ENCODE measurements at regions not wholly inside any gene's neighbourhood (a gene's known extent, or its start where the extent isn't known, plus 50 kb on each side); places are given as distances from the start of the nearest gene placed in this dataset.
A peak's percentile ranks its signal among the peaks of the same experiment; 100 is the strongest.

GRCh38 chr15:87631093-87631492 is 625.4 kb downstream of the NTRK3 start:
- no peak for DNase-seq (ENCODE audit: low read depth)

DNA sequence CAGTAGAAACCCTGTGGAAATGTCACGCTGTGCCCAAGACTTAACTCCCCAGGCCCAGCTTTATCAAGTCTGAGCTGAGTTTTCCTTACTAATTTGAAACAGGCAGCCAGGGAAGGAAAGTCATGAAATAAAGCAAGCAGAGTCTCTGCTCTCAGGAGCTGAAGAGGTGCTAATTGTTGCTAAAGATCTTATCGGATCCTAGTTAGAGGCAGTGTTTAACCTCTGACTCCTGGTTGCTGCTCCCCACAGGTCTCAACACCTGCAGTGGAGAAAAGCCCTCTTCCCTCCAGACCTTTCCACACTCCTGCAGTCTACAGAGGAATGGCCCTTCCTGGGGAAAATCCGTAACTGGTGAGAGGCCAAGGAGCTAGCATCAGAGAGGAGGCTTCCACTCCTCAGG is 628.2 kb downstream of the NTRK3 start:
- no peak for DNase-seq (ENCODE audit: low read depth)

DNA sequence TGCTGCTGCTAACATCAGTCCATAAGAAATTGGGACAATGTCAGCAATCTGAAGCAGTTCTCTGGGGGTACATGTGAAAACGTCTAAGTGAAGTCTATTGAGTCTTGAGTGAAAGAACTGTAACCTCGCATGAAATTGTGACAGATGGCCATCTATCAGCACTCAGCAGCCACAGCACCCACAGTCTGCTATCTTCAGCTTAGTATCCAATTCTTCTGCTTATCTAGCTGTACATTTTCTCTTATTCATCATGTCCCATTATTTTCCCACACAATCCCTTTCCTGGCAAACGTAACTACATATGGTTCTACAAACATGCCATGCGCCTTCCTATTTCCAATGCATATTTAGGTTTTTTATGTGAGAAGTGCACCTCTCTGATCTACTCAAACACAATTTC is 629.7 kb downstream of the NTRK3 start:
- DNase-seq (ENCODE audit: low read depth) = no peak

DNA sequence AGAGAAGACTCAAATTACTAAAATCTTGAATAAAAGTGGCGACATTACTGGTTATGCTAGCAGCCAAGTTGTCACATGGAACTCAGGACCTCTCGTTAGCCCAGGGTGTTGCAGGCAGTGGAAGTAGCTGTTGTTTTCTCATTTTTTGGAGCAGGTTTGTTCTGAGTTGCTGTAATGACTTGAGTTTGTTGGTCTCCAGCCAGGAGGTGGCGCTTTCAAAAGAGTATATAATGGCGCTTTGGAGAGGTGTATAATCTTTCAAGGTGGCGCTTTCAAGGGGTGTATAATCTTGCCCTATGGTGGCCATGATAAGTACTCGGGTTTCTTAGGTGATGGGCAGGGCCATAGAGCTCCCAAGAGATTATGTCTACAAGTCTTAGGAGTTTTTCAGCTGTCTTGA is 632.7 kb downstream of the NTRK3 start:
- DNase-seq (ENCODE audit: low read depth) = no peak

- DNase-seq (ENCODE audit: low read depth) = no peak
Observed at GRCh38 chr15:87620393-87620792, 636.1 kb downstream of the NTRK3 start.

GRCh38 chr15:87619161-87619960 is 637.2 kb downstream of the NTRK3 start:
- DNase-seq (ENCODE audit: low read depth) = no peak

DNA sequence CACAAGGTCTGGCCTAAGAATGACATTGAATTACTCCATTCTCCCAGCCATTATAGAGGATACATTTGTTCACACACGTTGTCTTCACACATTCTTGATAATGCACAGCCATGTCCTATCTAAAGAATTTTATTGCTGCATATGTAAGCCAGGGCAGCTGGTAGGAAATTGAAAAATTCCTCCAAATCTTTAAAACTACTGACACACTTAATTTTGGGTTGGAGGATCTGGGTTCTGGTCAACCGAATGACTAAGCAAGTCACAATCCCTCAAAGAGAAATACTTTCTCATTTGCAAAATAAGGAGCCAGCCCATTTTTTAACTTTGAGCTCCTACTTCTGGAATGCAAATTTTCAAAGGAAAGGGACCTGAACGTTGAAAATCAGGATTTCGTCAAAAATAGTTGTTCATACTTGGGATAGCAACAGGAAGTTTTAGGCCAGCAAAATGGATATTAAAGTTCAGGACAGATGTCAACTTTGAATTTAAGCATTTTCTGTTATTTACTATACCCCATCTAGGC is 638.3 kb downstream of the NTRK3 start:
- DNase-seq (ENCODE audit: low read depth) = no peak

- no peak for DNase-seq (ENCODE audit: low read depth)
Observed at GRCh38 chr15:87614704-87615103, 641.8 kb downstream of the NTRK3 start.

GRCh38 chr15:87610366-87610765 is 646.2 kb downstream of the NTRK3 start:
- DNase-seq (ENCODE audit: low read depth) = no peak

GRCh38 chr15:87609894-87610293 is 646.6 kb downstream of the NTRK3 start:
- DNase-seq (ENCODE audit: low read depth) = no peak

- no peak for DNase-seq (ENCODE audit: low read depth)
Observed at GRCh38 chr15:87609474-87609873, 647.1 kb downstream of the NTRK3 start.

DNA sequence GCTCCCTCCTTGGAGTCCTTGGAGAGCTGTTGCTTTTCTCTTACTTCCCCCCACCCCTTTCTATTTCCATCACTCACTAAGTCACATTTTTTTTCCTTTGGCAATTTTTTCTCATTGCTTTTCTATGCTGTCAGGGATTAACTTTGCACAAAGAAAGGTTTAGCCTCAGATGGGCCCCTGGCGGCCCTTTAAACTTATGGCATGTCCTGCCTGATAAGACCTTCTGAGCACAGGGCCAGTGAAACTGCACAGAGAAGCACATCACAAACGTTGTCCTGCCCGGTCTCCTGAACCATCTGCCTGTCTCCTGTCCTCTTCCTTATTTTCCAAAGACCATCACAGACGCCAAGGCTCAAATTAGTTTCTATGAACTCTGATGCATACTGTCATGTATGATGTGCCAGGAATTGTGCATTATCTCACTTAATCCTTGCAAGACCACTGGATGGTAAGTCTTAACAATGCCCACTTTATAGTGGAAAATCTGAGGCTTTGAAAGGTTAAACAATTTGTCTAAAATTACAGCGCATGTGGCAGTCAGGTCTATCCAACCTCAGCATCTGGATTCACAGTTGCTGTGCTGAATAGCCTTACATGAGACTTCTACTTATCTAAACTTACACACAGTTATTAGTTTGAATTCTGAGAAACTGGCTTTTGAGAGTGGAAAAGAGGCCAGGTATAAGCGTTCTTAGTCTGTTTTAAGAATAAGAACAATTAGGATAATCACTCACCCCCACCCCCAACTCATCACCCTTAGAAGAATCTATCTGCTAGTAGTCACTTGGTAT is 648.1 kb downstream of the NTRK3 start:
- no peak for DNase-seq (ENCODE audit: low read depth)

DNA sequence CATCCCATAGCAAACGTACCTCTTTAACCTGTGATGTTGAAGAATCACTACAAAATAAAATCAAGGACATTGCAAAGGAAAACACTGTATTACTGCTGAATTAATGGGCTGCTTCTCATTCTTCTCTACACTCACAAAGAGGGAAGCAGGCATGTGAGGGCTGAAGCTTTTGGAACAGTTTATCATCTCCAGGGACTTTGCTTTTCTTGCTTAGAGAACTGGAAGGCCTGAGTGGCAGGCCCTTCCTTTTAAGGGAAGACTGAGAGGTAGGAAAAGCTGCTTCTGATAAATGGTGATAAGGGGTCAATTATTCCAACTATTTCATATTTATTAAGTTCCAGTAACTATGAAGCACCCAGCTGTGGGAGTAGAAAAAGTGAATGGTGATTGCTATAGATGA is 649.6 kb downstream of the NTRK3 start:
- DNase-seq (ENCODE audit: low read depth) = no peak

- peak; percentile 5 for DNase-seq (ENCODE audit: low read depth)
Observed at GRCh38 chr15:87604857-87605446, 651.6 kb downstream of the NTRK3 start.

GRCh38 chr15:87602371-87602770 is 654.2 kb downstream of the NTRK3 start:
- DNase-seq (ENCODE audit: low read depth) = no peak

DNA sequence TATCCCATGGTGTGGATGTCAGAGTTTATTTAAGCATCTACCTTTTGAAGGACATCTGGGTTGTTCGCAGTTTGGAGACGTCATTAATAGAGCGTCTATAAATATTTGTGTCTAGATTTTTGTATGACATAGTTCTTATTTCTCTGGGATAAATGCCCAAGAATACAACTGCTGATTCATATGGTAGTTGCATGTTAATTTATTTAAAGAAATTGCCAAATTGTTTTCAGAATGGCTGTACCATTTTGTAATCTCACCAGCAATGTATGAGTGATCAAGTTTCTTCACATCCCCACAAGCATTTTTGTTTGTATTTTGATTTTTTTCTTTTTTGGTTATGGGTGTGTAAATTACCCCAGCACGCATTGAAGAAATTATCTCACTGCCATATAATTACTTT is 656.9 kb downstream of the NTRK3 start:
- DNase-seq (ENCODE audit: low read depth) = no peak

DNA sequence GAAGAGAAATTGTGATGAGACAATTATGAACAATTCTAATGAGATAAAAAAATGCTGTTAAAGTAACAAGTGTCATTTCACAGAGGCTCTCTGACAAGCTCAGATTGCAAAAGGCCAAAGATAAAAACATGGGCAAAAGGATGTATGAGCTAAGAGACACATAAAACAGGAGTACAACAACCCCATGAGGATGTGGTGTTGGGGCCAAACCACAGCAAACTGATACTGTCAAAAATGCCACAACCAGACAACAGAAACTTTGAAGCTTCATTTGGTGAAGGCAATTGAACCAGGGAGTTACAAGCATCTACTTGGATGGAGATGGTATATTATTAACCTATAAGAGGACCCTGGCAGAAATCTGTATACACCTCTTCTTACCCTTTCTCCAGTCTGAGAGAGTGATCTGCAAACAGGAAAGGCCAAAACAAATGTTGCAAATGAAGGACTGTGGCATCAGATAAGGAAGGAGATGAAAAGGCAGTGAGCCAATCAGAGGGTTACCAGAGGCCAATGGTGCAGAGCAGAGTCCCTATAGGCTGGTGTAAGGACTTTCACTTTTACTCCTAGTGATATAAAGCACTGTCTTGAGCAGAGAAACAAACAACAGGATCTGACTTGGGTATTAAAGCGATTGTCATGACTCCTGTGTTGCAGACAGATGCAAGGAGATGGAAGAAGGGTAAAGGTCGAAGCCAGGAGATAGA is 659.0 kb downstream of the NTRK3 start:
- no peak for DNase-seq (ENCODE audit: low read depth)

- DNase-seq (ENCODE audit: low read depth) = no peak
Observed at GRCh38 chr15:87591582-87591981, 665.0 kb downstream of the NTRK3 start.

- no peak for DNase-seq (ENCODE audit: low read depth)
Observed at GRCh38 chr15:87591042-87591441, 665.5 kb downstream of the NTRK3 start.

- no peak for DNase-seq (ENCODE audit: low read depth)
Observed at GRCh38 chr15:87589134-87589533, 667.4 kb downstream of the NTRK3 start.

DNA sequence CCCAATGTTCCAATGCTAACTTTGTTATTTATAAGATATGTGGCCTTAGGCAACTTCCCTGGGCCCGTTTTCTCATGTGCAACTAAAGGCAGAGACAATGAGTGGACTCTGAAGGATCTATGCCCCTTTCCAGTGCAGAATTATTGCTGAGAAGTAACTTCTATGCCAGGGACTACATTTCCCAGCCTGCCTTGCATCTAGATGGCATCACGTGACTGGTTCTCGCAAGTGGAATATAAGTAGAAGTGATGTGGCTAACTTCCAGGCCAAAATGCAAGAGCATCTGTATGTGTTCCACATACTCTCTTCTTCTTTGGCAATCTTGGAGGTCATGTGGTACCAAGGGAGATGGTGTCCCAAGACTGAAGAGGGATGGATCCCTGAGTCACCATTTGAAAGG is 674.4 kb downstream of the NTRK3 start:
- no peak for DNase-seq (ENCODE audit: low read depth)

- DNase-seq (ENCODE audit: low read depth) = no peak
Observed at GRCh38 chr15:87579537-87579936, 677.0 kb downstream of the NTRK3 start.

Data from activated T-cell treated with anti-CD3 and anti-CD28 coated beads for 48 hours (primary cell).